AG09319 (cell line): ENCODE measurements at regions not wholly inside any gene's neighbourhood (a gene's known extent, or its start where the extent isn't known, plus 50 kb on each side); places are given as distances from the start of the nearest gene placed in this dataset.

Source experiments
- DNase-seq: peaks from one replicate; pipeline ENCODE4 v3.0.0-alpha.2; 2010; ENCODE audit warnings: low read depth; ENCODE audit errors: extremely low read depth
- TF ChIP-seq, protein P1 (sequence below): IDR thresholded peaks from 2 replicates; pipeline ENCODE4 v1.5.1; 2011; ENCODE audit warnings: low read depth, mild to moderate bottlenecking, inconsistent platforms, low read length, moderate library complexity

DNA sequence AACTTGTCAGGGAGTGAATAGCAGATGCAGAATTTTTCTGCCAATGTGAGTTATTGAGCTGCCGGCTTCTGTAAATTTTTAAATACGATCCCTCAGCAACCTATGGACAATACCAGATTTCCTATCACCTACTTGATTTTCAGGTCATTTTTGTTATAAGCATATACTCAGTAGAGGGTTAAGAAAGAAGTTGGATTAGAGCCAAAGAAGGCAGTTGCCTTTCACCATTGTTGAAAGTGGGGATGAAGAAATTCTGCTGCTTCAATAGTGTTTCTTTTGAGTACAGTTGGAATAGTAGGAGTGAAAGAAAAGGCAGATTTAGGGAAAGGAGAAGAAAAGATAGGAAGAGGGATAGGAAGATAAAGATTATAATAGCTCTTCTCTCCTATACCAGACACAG lies 197.1 kb downstream of the ATP23 start:
- no peak for DNase-seq
- TF ChIP-seq, protein P1, sequence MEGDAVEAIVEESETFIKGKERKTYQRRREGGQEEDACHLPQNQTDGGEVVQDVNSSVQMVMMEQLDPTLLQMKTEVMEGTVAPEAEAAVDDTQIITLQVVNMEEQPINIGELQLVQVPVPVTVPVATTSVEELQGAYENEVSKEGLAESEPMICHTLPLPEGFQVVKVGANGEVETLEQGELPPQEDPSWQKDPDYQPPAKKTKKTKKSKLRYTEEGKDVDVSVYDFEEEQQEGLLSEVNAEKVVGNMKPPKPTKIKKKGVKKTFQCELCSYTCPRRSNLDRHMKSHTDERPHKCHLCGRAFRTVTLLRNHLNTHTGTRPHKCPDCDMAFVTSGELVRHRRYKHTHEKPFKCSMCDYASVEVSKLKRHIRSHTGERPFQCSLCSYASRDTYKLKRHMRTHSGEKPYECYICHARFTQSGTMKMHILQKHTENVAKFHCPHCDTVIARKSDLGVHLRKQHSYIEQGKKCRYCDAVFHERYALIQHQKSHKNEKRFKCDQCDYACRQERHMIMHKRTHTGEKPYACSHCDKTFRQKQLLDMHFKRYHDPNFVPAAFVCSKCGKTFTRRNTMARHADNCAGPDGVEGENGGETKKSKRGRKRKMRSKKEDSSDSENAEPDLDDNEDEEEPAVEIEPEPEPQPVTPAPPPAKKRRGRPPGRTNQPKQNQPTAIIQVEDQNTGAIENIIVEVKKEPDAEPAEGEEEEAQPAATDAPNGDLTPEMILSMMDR: no peak

DNA sequence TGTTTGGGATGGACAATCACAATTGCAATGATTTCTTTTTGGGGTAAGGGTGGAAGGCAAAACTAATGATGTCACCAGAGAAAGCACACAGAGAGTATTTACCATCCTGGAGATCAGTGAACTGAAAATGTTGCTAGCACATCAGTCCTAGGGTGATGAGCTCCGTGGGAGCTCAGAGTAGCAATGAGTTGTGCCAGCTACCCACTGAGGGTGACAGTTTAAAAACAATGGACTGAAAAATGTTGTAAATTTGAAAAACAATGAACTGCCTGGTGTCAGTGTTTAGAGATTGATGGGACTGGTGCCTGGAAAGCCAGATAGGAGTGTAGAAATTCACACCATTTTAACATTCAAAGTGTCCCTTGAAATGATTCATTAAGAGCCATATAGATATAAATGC lies 198.5 kb downstream of the ATP23 start:
- no peak for DNase-seq
- TF ChIP-seq, protein P1: no peak

DNA sequence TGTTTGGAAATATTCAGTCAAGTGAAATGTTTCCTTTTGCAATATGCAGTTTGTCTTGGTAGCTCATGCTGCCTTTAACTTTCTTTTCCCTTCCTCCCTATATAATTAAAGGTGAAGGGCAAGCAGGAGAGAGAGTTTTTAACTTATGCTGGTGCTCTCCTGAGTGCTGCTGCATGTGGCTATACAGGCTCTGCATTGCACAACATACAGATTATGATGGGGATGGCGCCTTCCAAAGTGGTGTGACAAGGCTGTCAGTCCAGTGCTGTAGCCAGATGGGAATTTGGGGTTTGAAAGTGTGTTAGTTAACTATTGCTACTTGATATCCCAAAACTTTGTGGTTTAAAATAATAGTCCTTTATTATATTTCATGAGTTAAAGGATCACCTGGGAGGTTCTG lies 199.0 kb downstream of the ATP23 start:
- DNase-seq: no peak
- TF ChIP-seq, protein P1: no peak

DNA sequence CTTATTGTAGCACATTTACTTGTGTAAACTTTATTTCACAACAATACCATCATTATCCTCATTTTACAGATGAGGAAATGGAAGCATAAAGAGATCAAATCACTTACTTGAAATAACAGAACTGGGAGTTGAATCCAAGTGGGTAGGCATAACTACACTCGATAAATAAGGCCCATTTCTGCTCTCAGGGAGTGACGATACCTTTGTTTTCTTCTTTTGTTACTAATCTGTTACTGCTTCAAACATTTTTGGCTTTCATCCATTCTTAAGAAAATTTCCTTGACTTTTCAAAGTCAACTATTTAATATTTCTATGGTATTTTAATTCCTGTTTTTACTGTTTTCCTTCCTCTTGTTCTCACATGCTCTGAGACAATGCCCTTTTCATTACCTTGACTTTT lies 201.6 kb downstream of the ATP23 start:
- TF ChIP-seq, protein P1: no peak
- no peak for DNase-seq

DNA sequence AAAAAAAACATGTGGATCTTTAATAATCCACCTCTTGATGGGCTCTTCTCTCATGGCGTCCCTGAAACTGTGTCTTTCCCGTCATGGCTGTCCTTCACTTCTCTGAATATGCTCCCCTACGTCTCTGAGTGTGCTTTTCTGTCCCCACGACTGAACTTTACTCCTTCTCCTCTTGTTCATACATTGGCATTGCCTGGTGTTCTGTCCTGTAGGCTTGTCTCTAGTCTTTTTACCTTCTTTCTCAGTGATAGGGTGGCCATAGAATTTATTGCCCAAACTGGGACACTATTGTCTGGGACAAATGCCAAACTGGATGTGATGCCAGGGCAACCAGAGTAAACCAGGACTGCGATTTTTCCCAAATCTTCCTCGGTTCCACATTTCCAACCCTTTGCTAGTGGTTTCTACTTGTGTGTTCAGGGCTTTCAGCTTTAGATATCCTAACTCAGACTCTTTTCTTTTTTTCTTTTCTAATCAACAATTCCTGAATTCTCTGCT lies 202.2 kb downstream of the ATP23 start:
- TF ChIP-seq, protein P1: no peak
- DNase-seq: no peak

DNA sequence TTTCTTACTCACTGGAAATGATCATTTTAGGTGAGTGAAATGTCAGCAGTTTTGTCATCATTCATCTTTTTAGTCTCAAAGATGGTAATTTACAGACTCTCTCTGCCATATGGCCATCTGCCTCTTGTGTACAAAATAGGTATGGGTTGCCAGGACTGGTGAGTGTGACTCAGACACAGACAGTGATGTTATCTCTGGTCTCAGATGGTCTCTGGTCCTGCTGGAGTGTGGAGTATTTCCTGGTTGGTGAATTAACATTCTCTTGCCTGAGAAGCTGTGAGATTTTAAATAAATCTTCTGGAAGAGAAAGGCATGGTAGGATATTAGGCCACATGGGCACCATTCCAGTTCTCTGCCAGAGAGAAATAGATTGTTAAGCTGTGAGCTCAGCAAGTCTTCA lies 207.0 kb downstream of the ATP23 start:
- TF ChIP-seq, protein P1: no peak
- no peak for DNase-seq

DNA sequence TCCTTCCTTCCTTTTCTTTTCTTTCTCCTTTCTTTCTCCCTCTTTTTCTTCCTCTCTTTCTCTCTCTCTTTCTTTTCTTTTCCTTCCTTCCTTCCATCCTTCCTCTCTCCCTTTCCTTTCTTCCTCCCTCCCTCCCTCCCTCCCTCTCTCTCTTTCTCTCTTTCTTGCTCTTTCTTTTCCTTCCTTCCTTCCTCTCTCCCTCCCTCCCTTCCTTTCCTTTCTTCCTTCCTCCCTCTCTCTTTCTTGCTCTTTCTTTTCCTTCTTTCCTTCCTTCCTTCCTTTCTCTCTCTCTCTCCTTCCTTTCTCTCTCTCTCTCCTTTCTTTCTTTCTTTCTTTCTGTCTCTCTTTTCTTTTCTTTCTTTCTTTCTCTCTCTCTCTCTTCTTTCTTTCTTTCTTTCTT lies 207.6 kb downstream of the ATP23 start:
- no peak for DNase-seq
- TF ChIP-seq, protein P1: no peak
